ENCODE measurements at regions not wholly inside any gene's neighbourhood (a gene's known extent, or its start where the extent isn't known, plus 50 kb on each side); places are given as distances from the start of the nearest gene placed in this dataset.
A peak's percentile ranks its signal among the peaks of the same experiment; 100 is the strongest.
"Not testable (repeated sequence)": the region's sequence is repeated elsewhere in the genome, so short reads cannot be mapped to it uniquely, and the experiment has no call there.

GRCh38 chr11:38884145-38884865 lies 2286.3 kb upstream of the RAG2 start:
- intact Hi-C loops (cut with DNase I): no loop called here
- Histone ChIP-seq H3K9me3 (ENCODE audit: control insufficient read depth, low read length) (no peaks in the 10 kb centered on the region), H3K27ac (ENCODE audit: low read length) (no peak overlapping the region), H3K4me3 (ENCODE audit: low read length) (no peak overlapping the region), H3K4me1 (ENCODE audit: control insufficient read depth, insufficient read depth, low read length) (no peaks in the 10 kb centered on the region), H3K27me3 (ENCODE audit: control insufficient read depth, insufficient read depth) (no peaks in the 10 kb centered on the region)
- 86% methylated on average over 6 of the region's 6 CpGs for WGBS
- DNase-seq (no peak), ATAC-seq (no peak)

- no peak for DNase-seq
- no peak for ATAC-seq
- Histone ChIP-seq H3K27ac (ENCODE audit: low read length) (no peak overlapping the region), H3K27me3 (ENCODE audit: control insufficient read depth, insufficient read depth) (no peaks in the 10 kb centered on the region), H3K9me3 (ENCODE audit: control insufficient read depth, low read length) (no peaks in the 10 kb centered on the region), H3K4me1 (ENCODE audit: control insufficient read depth, insufficient read depth, low read length) (no peaks in the 10 kb centered on the region), H3K4me3 (ENCODE audit: low read length) (no peak overlapping the region)
- intact Hi-C loops (cut with DNase I): no loop called here
- 57% methylated on average over 3 of the region's 3 CpGs for WGBS
Measured at GRCh38 chr11:38867338-38867737, 2269.3 kb upstream of the RAG2 start.

GRCh38 chr11:38865922-38866321 lies 2267.9 kb upstream of the RAG2 start:
- Histone ChIP-seq H3K27ac (ENCODE audit: low read length) (no peak overlapping the region), H3K4me1 (ENCODE audit: control insufficient read depth, insufficient read depth, low read length) (no peaks in the 10 kb centered on the region), H3K9me3 (ENCODE audit: control insufficient read depth, low read length) (no peaks in the 10 kb centered on the region), H3K4me3 (ENCODE audit: low read length) (no peak overlapping the region), H3K27me3 (ENCODE audit: control insufficient read depth, insufficient read depth) (no peaks in the 10 kb centered on the region)
- ATAC-seq: no peak
- WGBS: 79% methylated on average over 2 of the region's 2 CpGs
- intact Hi-C loops (cut with DNase I): no loop called here
- no peak for DNase-seq

GRCh38 chr11:38842991-38843390 lies 2245.0 kb upstream of the RAG2 start:
- WGBS: 52% methylated on average over 2 of the region's 2 CpGs
- DNase-seq (no peak), ATAC-seq (no peak)
- no peaks in the 10 kb centered on the region for H3K27me3 ChIP-seq (ENCODE audit: control insufficient read depth, insufficient read depth)
- no peak overlapping the region for H3K4me3 ChIP-seq (ENCODE audit: low read length)
- no peak overlapping the region for H3K27ac ChIP-seq (ENCODE audit: low read length)
- H3K9me3 ChIP-seq (ENCODE audit: control insufficient read depth, low read length): no peaks in the 10 kb centered on the region
- no peaks in the 10 kb centered on the region for H3K4me1 ChIP-seq (ENCODE audit: control insufficient read depth, insufficient read depth, low read length)
- intact Hi-C loops (cut with DNase I): no loop called here

GRCh38 chr11:38839071-38839470 lies 2241.0 kb upstream of the RAG2 start:
- H3K4me3 ChIP-seq (ENCODE audit: low read length): no peak overlapping the region
- no peaks in the 10 kb centered on the region for H3K27me3 ChIP-seq (ENCODE audit: control insufficient read depth, insufficient read depth)
- 79% methylated on average over 3 of the region's 3 CpGs for WGBS
- ATAC-seq: no peak
- intact Hi-C loops (cut with DNase I): no loop called here
- no peaks in the 10 kb centered on the region for H3K9me3 ChIP-seq (ENCODE audit: control insufficient read depth, low read length)
- no peaks in the 10 kb centered on the region for H3K4me1 ChIP-seq (ENCODE audit: control insufficient read depth, insufficient read depth, low read length)
- DNase-seq: no peak
- H3K27ac ChIP-seq (ENCODE audit: low read length): no peak overlapping the region

GRCh38 chr11:38835966-38836365 lies 2237.9 kb upstream of the RAG2 start:
- no peak for DNase-seq
- 83% methylated on average over 4 of the region's 4 CpGs for WGBS
- intact Hi-C loops (cut with DNase I): no loop called here

GRCh38 chr11:38824573-38824972 lies 2226.5 kb upstream of the RAG2 start:
- no peak overlapping the region for H3K4me3 ChIP-seq (ENCODE audit: low read length)
- H3K27ac ChIP-seq (ENCODE audit: low read length): no peak overlapping the region
- no peaks in the 10 kb centered on the region for H3K4me1 ChIP-seq (ENCODE audit: control insufficient read depth, insufficient read depth, low read length)
- intact Hi-C loops (cut with DNase I): no loop called here
- DNase-seq (no peak), ATAC-seq (no peak)
- no peaks in the 10 kb centered on the region for H3K27me3 ChIP-seq (ENCODE audit: control insufficient read depth, insufficient read depth)
- WGBS: 78% methylated on average over 3 of the region's 3 CpGs
- peaks cover 2% of the 10 kb centered on the region for H3K9me3 ChIP-seq (ENCODE audit: control insufficient read depth, low read length)

More at GRCh38 chr11:38835966-38836365, 2237.9 kb upstream of the RAG2 start:
- ATAC-seq: no peak
- H3K27me3 ChIP-seq (ENCODE audit: control insufficient read depth, insufficient read depth): no peaks in the 10 kb centered on the region
- no peak overlapping the region for H3K4me3 ChIP-seq (ENCODE audit: low read length)
- H3K27ac ChIP-seq (ENCODE audit: low read length): no peak overlapping the region
- H3K4me1 ChIP-seq (ENCODE audit: control insufficient read depth, insufficient read depth, low read length): no peaks in the 10 kb centered on the region
- H3K9me3 ChIP-seq (ENCODE audit: control insufficient read depth, low read length): no peaks in the 10 kb centered on the region

GRCh38 chr11:38821786-38822185 lies 2223.8 kb upstream of the RAG2 start:
- H3K4me3 ChIP-seq (ENCODE audit: low read length); H3K27ac ChIP-seq (ENCODE audit: low read length); H3K27me3 ChIP-seq (ENCODE audit: control insufficient read depth, insufficient read depth); H3K4me1 ChIP-seq (ENCODE audit: control insufficient read depth, insufficient read depth, low read length); intact Hi-C loops (cut with DNase I); H3K9me3 ChIP-seq (ENCODE audit: control insufficient read depth, low read length); ATAC-seq: not testable (repeated sequence)
- WGBS: 87% methylated on average over 9 of the region's 9 CpGs
- peak in 1 of 3 donors; percentile 7 for DNase-seq

GRCh38 chr11:38819981-38820380 lies 2221.9 kb upstream of the RAG2 start:
- 87% methylated on average over 1 of the region's 1 CpG for WGBS
- intact Hi-C loops (cut with DNase I): no loop called here
- no peaks in the 10 kb centered on the region for H3K27me3 ChIP-seq (ENCODE audit: control insufficient read depth, insufficient read depth)
- no peaks in the 10 kb centered on the region for H3K9me3 ChIP-seq (ENCODE audit: control insufficient read depth, low read length)
- no peak for DNase-seq
- H3K4me1 ChIP-seq (ENCODE audit: control insufficient read depth, insufficient read depth, low read length): no peaks in the 10 kb centered on the region
- no peak overlapping the region for H3K27ac ChIP-seq (ENCODE audit: low read length)
- H3K4me3 ChIP-seq (ENCODE audit: low read length): no peak overlapping the region
- ATAC-seq: no peak

- ATAC-seq (no peak), DNase-seq (no peak)
- intact Hi-C loops (cut with DNase I): no loop called here
Measured at GRCh38 chr11:38818720-38819119, 2220.7 kb upstream of the RAG2 start.

GRCh38 chr11:38814670-38815069 lies 2216.6 kb upstream of the RAG2 start:
- no peaks in the 10 kb centered on the region for H3K9me3 ChIP-seq (ENCODE audit: control insufficient read depth, low read length)
- ATAC-seq (no peak), DNase-seq (no peak)
- intact Hi-C loops (cut with DNase I): no loop called here
- no peaks in the 10 kb centered on the region for H3K27me3 ChIP-seq (ENCODE audit: control insufficient read depth, insufficient read depth)
- H3K4me1 ChIP-seq (ENCODE audit: control insufficient read depth, insufficient read depth, low read length): no peaks in the 10 kb centered on the region
- no peak overlapping the region for H3K4me3 ChIP-seq (ENCODE audit: low read length)
- WGBS: 80% methylated on average over 4 of the region's 4 CpGs
- no peak overlapping the region for H3K27ac ChIP-seq (ENCODE audit: low read length)

More at GRCh38 chr11:38818720-38819119, 2220.7 kb upstream of the RAG2 start:
- Histone ChIP-seq H3K27ac (ENCODE audit: low read length) (no peak overlapping the region), H3K27me3 (ENCODE audit: control insufficient read depth, insufficient read depth) (no peaks in the 10 kb centered on the region), H3K4me1 (ENCODE audit: control insufficient read depth, insufficient read depth, low read length) (no peaks in the 10 kb centered on the region), H3K9me3 (ENCODE audit: control insufficient read depth, low read length) (no peaks in the 10 kb centered on the region), H3K4me3 (ENCODE audit: low read length) (no peak overlapping the region)

GRCh38 chr11:38809521-38809920 lies 2211.5 kb upstream of the RAG2 start:
- H3K27ac ChIP-seq (ENCODE audit: low read length): no peak overlapping the region
- ATAC-seq: no peak
- DNase-seq: no peak

More at GRCh38 chr11:38809521-38809920, 2211.5 kb upstream of the RAG2 start:
- Histone ChIP-seq H3K9me3 (ENCODE audit: control insufficient read depth, low read length) (no peaks in the 10 kb centered on the region), H3K4me3 (ENCODE audit: low read length) (no peak overlapping the region), H3K4me1 (ENCODE audit: control insufficient read depth, insufficient read depth, low read length) (no peaks in the 10 kb centered on the region), H3K27me3 (ENCODE audit: control insufficient read depth, insufficient read depth) (no peaks in the 10 kb centered on the region)
- 63% methylated on average over 4 of the region's 4 CpGs for WGBS
- intact Hi-C loops (cut with DNase I): no loop called here
